ENCODE measurements at regions not wholly inside any gene's neighbourhood (a gene's known extent, or its start where the extent isn't known, plus 50 kb on each side); places are given as distances from the start of the nearest gene placed in this dataset.

- H2AFZ ChIP-seq (ENCODE audit: insufficient read depth, low read depth, low read length, poor library complexity, severe bottlenecking): no peak overlapping the region
- H4K20me1 ChIP-seq (ENCODE audit: control insufficient read depth, insufficient read depth, low read length, poor library complexity, severe bottlenecking): no peaks in the 10 kb centered on the region
- intact Hi-C loops (cut with micrococcal nuclease): no loop called here
- H3K4me1 ChIP-seq (ENCODE audit: control insufficient read depth in 2 of 2, insufficient read depth in 2 of 2, low read length in 2 of 2): no peaks in the 10 kb centered on the region
- H3K27ac ChIP-seq (ENCODE audit: low read length in 2 of 2): no peak overlapping the region
- Mint-ChIP-seq H3K4me3 (no peak overlapping the region), H3K9me3 (ENCODE audit: insufficient read depth) (peaks cover 5% of the 10 kb centered on the region), H3K4me1 (peaks cover 3% of the 10 kb centered on the region), H3K27ac (no peak overlapping the region), H3K27me3 (no peaks in the 10 kb centered on the region)
- H3K9ac ChIP-seq (ENCODE audit: low read length): no peak overlapping the region
- POLR2A ChIA-PET: no interaction called here
- DNase-seq (no peak), ATAC-seq (ENCODE audit: low read depth) (no peak)
- no peaks in the 10 kb centered on the region for H3K27me3 ChIP-seq (replicated peaks in 1 of 4; ENCODE audit: control extremely low read depth in 1 of 4, control insufficient read depth in 3 of 4, insufficient read depth in 4 of 4, low read length in 3 of 4)
- H3K4me3 ChIP-seq (ENCODE audit: control extremely low read depth in 1 of 5, extremely low read depth in 1 of 5, insufficient read depth in 1 of 5, low read depth in 2 of 5, low read length in 4 of 5): no peak overlapping the region
- CTCF ChIA-PET: interaction anchor here (1.1 kb wide), 1 partner anchor 14 kb away, joined by 3 read pairs; no protein-coding TSS in a partner anchor
- no peaks in the 10 kb centered on the region for H3K79me2 ChIP-seq (ENCODE audit: control insufficient read depth, insufficient read depth, low read length)
- no peaks in the 10 kb centered on the region for H3K36me3 ChIP-seq (replicated peaks in 1 of 2; ENCODE audit: control extremely low read depth in 1 of 2, control insufficient read depth in 1 of 2, extremely low read depth in 1 of 2, insufficient read depth in 2 of 2, low read length in 1 of 2)
- TF ChIP-seq CTCF (IDR thresholded peaks at IDR 0.05) (no peak), EZH2 (IDR thresholded peaks at IDR 0.05; ENCODE audit: borderline replicate concordance, insufficient read depth, low read depth, low read length, poor library complexity, severe bottlenecking) (no peak)
- H3K9me3 ChIP-seq (ENCODE audit: control extremely low read depth in 1 of 3, control insufficient read depth in 2 of 3, insufficient read depth in 1 of 3, low read length in 2 of 3): no peaks in the 10 kb centered on the region
- no peak overlapping the region for H3K4me2 ChIP-seq (replicated peaks; ENCODE audit: low read depth, low read length, poor library complexity, severe bottlenecking)
Observed at GRCh38 chr4:89482251-89482650, 174.7 kb upstream of the GPRIN3 start.

- Mint-ChIP-seq H3K4me3 (peak overlapping the region; percentile 64), H3K4me1 (peaks cover 24% of the 10 kb centered on the region), H3K9me3 (ENCODE audit: insufficient read depth) (no peaks in the 10 kb centered on the region), H3K27me3 (no peaks in the 10 kb centered on the region), H3K27ac (peak overlapping the region; percentile 13)
- no CpG with 5 or more reads among the region's 5 CpGs for WGBS (ENCODE audit: insufficient coverage)
- no peaks in the 10 kb centered on the region for H3K9me3 ChIP-seq (ENCODE audit: control extremely low read depth in 1 of 3, control insufficient read depth in 2 of 3, insufficient read depth in 1 of 3, low read length in 2 of 3)
- intact Hi-C loops (cut with micrococcal nuclease): no loop called here
- H3K79me2 ChIP-seq (ENCODE audit: control insufficient read depth, insufficient read depth, low read length): no peaks in the 10 kb centered on the region
- H3K27me3 ChIP-seq (replicated peaks in 1 of 4; ENCODE audit: control extremely low read depth in 1 of 4, control insufficient read depth in 3 of 4, insufficient read depth in 4 of 4, low read length in 3 of 4): no peaks in the 10 kb centered on the region
- no peaks in the 10 kb centered on the region for H4K20me1 ChIP-seq (ENCODE audit: control insufficient read depth, insufficient read depth, low read length, poor library complexity, severe bottlenecking)
- DNase-seq (peak; percentile 19), ATAC-seq (ENCODE audit: low read depth) (peak; percentile 58)
- ChIA-PET POLR2A (no interaction called here), CTCF (no interaction called here)
- H3K4me1 ChIP-seq (ENCODE audit: control insufficient read depth in 2 of 2, insufficient read depth in 2 of 2, low read length in 2 of 2): peaks cover 0 to 13% of the 10 kb centered on the region in 2 donors
- peak overlapping the region; percentile 42 for H3K4me2 ChIP-seq (replicated peaks; ENCODE audit: low read depth, low read length, poor library complexity, severe bottlenecking)
- H3K9ac ChIP-seq (ENCODE audit: low read length): peak overlapping the region; percentile 8
- no peak overlapping the region for H3K27ac ChIP-seq (ENCODE audit: low read length in 2 of 2)
- no peaks in the 10 kb centered on the region for H3K36me3 ChIP-seq (replicated peaks in 1 of 2; ENCODE audit: control extremely low read depth in 1 of 2, control insufficient read depth in 1 of 2, extremely low read depth in 1 of 2, insufficient read depth in 2 of 2, low read length in 1 of 2)
- TF ChIP-seq CTCF (IDR thresholded peaks at IDR 0.05) (no peak), EZH2 (IDR thresholded peaks at IDR 0.05; ENCODE audit: borderline replicate concordance, insufficient read depth, low read depth, low read length, poor library complexity, severe bottlenecking) (no peak)
- H3K4me3 ChIP-seq (ENCODE audit: control extremely low read depth in 1 of 5, extremely low read depth in 1 of 5, insufficient read depth in 1 of 5, low read depth in 2 of 5, low read length in 4 of 5): peak overlapping the region in 1 of 5 experiments; percentile 8
- H2AFZ ChIP-seq (ENCODE audit: insufficient read depth, low read depth, low read length, poor library complexity, severe bottlenecking): peak overlapping the region; percentile 22
Observed at GRCh38 chr4:89469930-89470375, 162.4 kb upstream of the GPRIN3 start.
